ENCODE measurements at regions not wholly inside any gene's neighbourhood (a gene's known extent, or its start where the extent isn't known, plus 50 kb on each side); places are given as distances from the start of the nearest gene placed in this dataset.

GRCh38 chr3:177427540-177427939 is 230.3 kb upstream of the TBL1XR1 start:
- Mint-ChIP-seq H3K36me3 (ENCODE audit: insufficient read depth, unreplicated experiment) (no peaks in the 10 kb centered on the region), H3K4me1 (ENCODE audit: insufficient read depth, unreplicated experiment) (no peaks in the 10 kb centered on the region), H3K27ac (ENCODE audit: low read depth, unreplicated experiment) (no peak overlapping the region), H3K27me3 (ENCODE audit: insufficient read depth, unreplicated experiment) (no peaks in the 10 kb centered on the region), H3K4me3 (ENCODE audit: unreplicated experiment) (no peak overlapping the region), H3K9me3 (ENCODE audit: unreplicated experiment) (no peaks in the 10 kb centered on the region)
- intact Hi-C loops (cut with micrococcal nuclease): no loop called here
- CTCF ChIA-PET: no interaction called here
- TF ChIP-seq, protein P1, sequence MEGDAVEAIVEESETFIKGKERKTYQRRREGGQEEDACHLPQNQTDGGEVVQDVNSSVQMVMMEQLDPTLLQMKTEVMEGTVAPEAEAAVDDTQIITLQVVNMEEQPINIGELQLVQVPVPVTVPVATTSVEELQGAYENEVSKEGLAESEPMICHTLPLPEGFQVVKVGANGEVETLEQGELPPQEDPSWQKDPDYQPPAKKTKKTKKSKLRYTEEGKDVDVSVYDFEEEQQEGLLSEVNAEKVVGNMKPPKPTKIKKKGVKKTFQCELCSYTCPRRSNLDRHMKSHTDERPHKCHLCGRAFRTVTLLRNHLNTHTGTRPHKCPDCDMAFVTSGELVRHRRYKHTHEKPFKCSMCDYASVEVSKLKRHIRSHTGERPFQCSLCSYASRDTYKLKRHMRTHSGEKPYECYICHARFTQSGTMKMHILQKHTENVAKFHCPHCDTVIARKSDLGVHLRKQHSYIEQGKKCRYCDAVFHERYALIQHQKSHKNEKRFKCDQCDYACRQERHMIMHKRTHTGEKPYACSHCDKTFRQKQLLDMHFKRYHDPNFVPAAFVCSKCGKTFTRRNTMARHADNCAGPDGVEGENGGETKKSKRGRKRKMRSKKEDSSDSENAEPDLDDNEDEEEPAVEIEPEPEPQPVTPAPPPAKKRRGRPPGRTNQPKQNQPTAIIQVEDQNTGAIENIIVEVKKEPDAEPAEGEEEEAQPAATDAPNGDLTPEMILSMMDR (IDR thresholded peaks at IDR 0.05; ENCODE audit: unreplicated experiment): no peak
- no TSS peak for BruUV-seq (replicated peaks)
- DNase-seq (ENCODE audit: unreplicated experiment): no peak
- POLR2A ChIA-PET: no interaction called here

GRCh38 chr3:177429079-177429478 is 231.8 kb upstream of the TBL1XR1 start:
- no TSS peak for BruUV-seq (replicated peaks)
- H3K9me3 Mint-ChIP-seq (ENCODE audit: unreplicated experiment): no peaks in the 10 kb centered on the region
- H3K27ac Mint-ChIP-seq (ENCODE audit: low read depth, unreplicated experiment): no peak overlapping the region
- H3K4me1 Mint-ChIP-seq (ENCODE audit: insufficient read depth, unreplicated experiment): no peaks in the 10 kb centered on the region
- ChIA-PET CTCF (interaction anchor here (0.6 kb wide), 1 partner anchor 49 kb away, joined by 3 read pairs; no protein-coding TSS in a partner anchor), POLR2A (no interaction called here)
- H3K4me3 Mint-ChIP-seq (ENCODE audit: unreplicated experiment): no peak overlapping the region
- TF ChIP-seq, protein P1 (IDR thresholded peaks at IDR 0.05; ENCODE audit: unreplicated experiment): no peak
- intact Hi-C loops (cut with micrococcal nuclease): no loop called here
- no peaks in the 10 kb centered on the region for H3K27me3 Mint-ChIP-seq (ENCODE audit: insufficient read depth, unreplicated experiment)
- no peaks in the 10 kb centered on the region for H3K36me3 Mint-ChIP-seq (ENCODE audit: insufficient read depth, unreplicated experiment)
- DNase-seq (ENCODE audit: unreplicated experiment): no peak

- H3K27me3 Mint-ChIP-seq (ENCODE audit: insufficient read depth, unreplicated experiment): no peaks in the 10 kb centered on the region
- no peak overlapping the region for H3K4me3 Mint-ChIP-seq (ENCODE audit: unreplicated experiment)
- ChIA-PET CTCF (no interaction called here), POLR2A (interaction anchor here (0.6 kb wide), 1 partner anchor 11 kb away, joined by 3 read pairs; no protein-coding TSS in a partner anchor)
- no peaks in the 10 kb centered on the region for H3K4me1 Mint-ChIP-seq (ENCODE audit: insufficient read depth, unreplicated experiment)
- intact Hi-C loops (cut with micrococcal nuclease): no loop called here
- no peak for DNase-seq (ENCODE audit: unreplicated experiment)
- H3K9me3 Mint-ChIP-seq (ENCODE audit: unreplicated experiment): no peaks in the 10 kb centered on the region
- TF ChIP-seq, protein P1 (IDR thresholded peaks at IDR 0.05; ENCODE audit: unreplicated experiment): no peak
- BruUV-seq (replicated peaks): no TSS peak
- no peaks in the 10 kb centered on the region for H3K36me3 Mint-ChIP-seq (ENCODE audit: insufficient read depth, unreplicated experiment)
- H3K27ac Mint-ChIP-seq (ENCODE audit: low read depth, unreplicated experiment): no peak overlapping the region
These were observed 232.5 kb upstream of the TBL1XR1 start for GRCh38 chr3:177429771-177430170.

DNA sequence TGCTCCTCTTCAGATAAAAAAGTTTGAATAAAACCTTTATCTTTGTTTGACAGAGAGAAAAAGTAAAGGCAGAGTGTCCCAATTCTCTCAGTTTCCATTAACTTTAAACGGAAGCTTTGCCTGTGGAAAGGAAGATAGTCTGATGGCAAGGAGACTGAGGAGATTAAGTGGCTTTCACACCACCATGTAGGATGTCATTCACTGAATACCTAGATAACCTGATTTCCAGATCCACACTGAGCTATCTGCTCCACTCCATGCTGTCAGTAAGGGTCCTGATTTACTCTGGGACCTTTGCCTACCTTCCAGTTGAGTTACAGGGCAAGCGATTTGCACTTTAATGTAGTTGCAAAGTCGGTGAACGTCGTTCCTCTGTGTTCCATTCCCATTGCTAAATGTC is 233.4 kb upstream of the TBL1XR1 start:
- Mint-ChIP-seq H3K4me3 (ENCODE audit: unreplicated experiment) (no peak overlapping the region), H3K4me1 (ENCODE audit: insufficient read depth, unreplicated experiment) (no peaks in the 10 kb centered on the region), H3K9me3 (ENCODE audit: unreplicated experiment) (no peaks in the 10 kb centered on the region), H3K36me3 (ENCODE audit: insufficient read depth, unreplicated experiment) (no peaks in the 10 kb centered on the region), H3K27me3 (ENCODE audit: insufficient read depth, unreplicated experiment) (no peaks in the 10 kb centered on the region), H3K27ac (ENCODE audit: low read depth, unreplicated experiment) (no peak overlapping the region)
- TF ChIP-seq, protein P1 (IDR thresholded peaks at IDR 0.05; ENCODE audit: unreplicated experiment): no peak
- ChIA-PET POLR2A (interaction anchor here (0.6 kb wide), 1 partner anchor 12 kb away, joined by 3 read pairs; no protein-coding TSS in a partner anchor), CTCF (no interaction called here)
- intact Hi-C loops (cut with micrococcal nuclease): no loop called here
- BruUV-seq (replicated peaks): no TSS peak
- no peak for DNase-seq (ENCODE audit: unreplicated experiment)
